ENCODE measurements at regions not wholly inside any gene's neighbourhood (a gene's known extent, or its start where the extent isn't known, plus 50 kb on each side); places are given as distances from the start of the nearest gene placed in this dataset.

GRCh38 chr5:20590356-20590755, 602.4 kb upstream of the CDH18 start:
- CTCF ChIA-PET, result no interaction called here
- H3K79me2 ChIP-seq (ENCODE audit: control insufficient read depth, insufficient read depth, low read length), result no peaks in the 10 kb centered on the region

More at GRCh38 chr5:20590356-20590755, 602.4 kb upstream of the CDH18 start:
- H3K9me3 ChIP-seq (replicated peaks; ENCODE audit: control insufficient read depth, insufficient read depth, low read length), result no peaks in the 10 kb centered on the region
- dilution Hi-C loops (cut with MboI; ENCODE audit: extremely low pct_ligation_motif_present, low sequenced_read_pairs) (no loop called here), intact Hi-C loops (cut with micrococcal nuclease) (no loop called here)
- no peak for FAIRE-seq
- no peak overlapping the region for H3K9ac ChIP-seq (replicated peaks; ENCODE audit: extremely low read depth, insufficient read depth, low read length)
- H2AFZ ChIP-seq (ENCODE audit: low read depth, low read length), result no peak overlapping the region
- no peak overlapping the region for H3K4me2 ChIP-seq (ENCODE audit: insufficient read depth, low read length)
- DNase-seq (ENCODE audit: low read depth, low spot score), result no peak
- no peaks in the 10 kb centered on the region for H3K36me3 ChIP-seq (ENCODE audit: control insufficient read depth in 2 of 2, extremely low read depth in 1 of 2, insufficient read depth in 2 of 2, low read length in 2 of 2)
- H3K9me1 ChIP-seq (replicated peaks; ENCODE audit: control insufficient read depth, extremely low read depth, insufficient read depth, low read length), result no peaks in the 10 kb centered on the region
- BruUV-seq (replicated peaks), result no TSS peak
- no peak overlapping the region for H3K27ac ChIP-seq (ENCODE audit: insufficient read depth, low read depth, low read length)
- POLR2A ChIA-PET, result no interaction called here
- H3K27me3 ChIP-seq (ENCODE audit: control insufficient read depth in 2 of 2, insufficient read depth in 2 of 2, low read length in 2 of 2), result no peaks in the 10 kb centered on the region
- no peak for TF ChIP-seq EZH2 (IDR thresholded peaks at IDR 0.05; ENCODE audit: borderline replicate concordance, low read depth, low read length, severe bottlenecking)
- no peak for TF ChIP-seq CTCF (IDR thresholded peaks at IDR 0.05; ENCODE audit: extremely low read depth in 1 of 2, insufficient read depth in 1 of 2, low read depth in 1 of 2, low read length in 2 of 2)
- TF ChIP-seq POLR2A (IDR thresholded peaks at IDR 0.05; ENCODE audit: low read depth, low read length), result no peak
- TF ChIP-seq GATA2 (IDR thresholded peaks at IDR 0.05; ENCODE audit: insufficient read depth, insufficient read length, low read depth, low read length), result no peak
- TF ChIP-seq MYC (IDR thresholded peaks at IDR 0.05; ENCODE audit: low read depth, low read length), result no peak
- no peak for TF ChIP-seq FOS (IDR thresholded peaks at IDR 0.05; ENCODE audit: borderline replicate concordance, insufficient read depth, low read length)
- no peak for TF ChIP-seq JUN (IDR thresholded peaks at IDR 0.05; ENCODE audit: borderline replicate concordance, insufficient read depth, insufficient read length, low read depth)
- no peak for TF ChIP-seq MAX (IDR thresholded peaks at IDR 0.05; ENCODE audit: insufficient read depth, insufficient read length)
- TF ChIP-seq POLR2AphosphoS5 (IDR thresholded peaks at IDR 0.05; ENCODE audit: insufficient read depth, low read depth, low read length), result no peak
- no peaks in the 10 kb centered on the region for H3K4me1 ChIP-seq (ENCODE audit: control insufficient read depth, extremely low read depth, insufficient read depth, low read length)
- H4K20me1 ChIP-seq (replicated peaks; ENCODE audit: control insufficient read depth, extremely low read depth, insufficient read depth, low read length), result no peaks in the 10 kb centered on the region
- H3K4me3 ChIP-seq (replicated peaks in 1 of 3; ENCODE audit: insufficient read depth in 1 of 3, low read depth in 1 of 3, low read length in 3 of 3), result no peak overlapping the region

Measured in endothelial cell of umbilical vein (primary cell).